ENCODE measurements at regions not wholly inside any gene's neighbourhood (a gene's known extent, or its start where the extent isn't known, plus 50 kb on each side); places are given as distances from the start of the nearest gene placed in this dataset.

- TF ChIP-seq EZH2phosphoT487 (IDR thresholded peaks at IDR 0.05; ENCODE audit: low read depth) (no peak), CTCF (IDR thresholded peaks at IDR 0.05; ENCODE audit: low read depth, low read length) (no peak)
Measured at GRCh38 chr12:27861428-27862167, 81.6 kb upstream of the MANSC4 start.

All from OCI-LY3 (cell line).